GM19023 (cell line): ENCODE measurements at regions not wholly inside any gene's neighbourhood (a gene's known extent, or its start where the extent isn't known, plus 50 kb on each side); places are given as distances from the start of the nearest gene placed in this dataset.

ENCODE experiments used
- ATAC-seq: cut with Tn5 transposase; IDR thresholded peaks from one replicate; pipeline ENCODE4 v1.9.1; 2021; ENCODE audit warnings: mild to moderate bottlenecking, moderate library complexity; ENCODE audit not compliant: unreplicated experiment

- no peak for ATAC-seq
These were observed 235.0 kb upstream of the HNMT start for GRCh38 chr2:137729305-137729704.

GRCh38 chr2:137737559-137737958, 226.7 kb upstream of the HNMT start:
- ATAC-seq = no peak

- ATAC-seq = no peak
These were observed 222.4 kb upstream of the HNMT start for GRCh38 chr2:137741784-137742362.

- no peak for ATAC-seq
These were observed 216.8 kb upstream of the HNMT start for GRCh38 chr2:137747509-137747908.

GRCh38 chr2:137748533-137748932, 215.7 kb upstream of the HNMT start:
- ATAC-seq = no peak

GRCh38 chr2:137764646-137765045, 199.6 kb upstream of the HNMT start:
- no peak for ATAC-seq

- no peak for ATAC-seq
These were observed 194.9 kb upstream of the HNMT start for GRCh38 chr2:137769406-137769805.

- no peak for ATAC-seq
These were observed 194.1 kb upstream of the HNMT start for GRCh38 chr2:137770166-137770565.

- no peak for ATAC-seq
These were observed 193.2 kb upstream of the HNMT start for GRCh38 chr2:137771064-137771463.

- ATAC-seq = no peak
These were observed 191.8 kb upstream of the HNMT start for GRCh38 chr2:137772451-137772850.

- no peak for ATAC-seq
These were observed 188.7 kb upstream of the HNMT start for GRCh38 chr2:137775529-137775928.

GRCh38 chr2:137776697-137777096, 187.6 kb upstream of the HNMT start:
- no peak for ATAC-seq

GRCh38 chr2:137797641-137798040, 166.6 kb upstream of the HNMT start:
- no peak for ATAC-seq

GRCh38 chr2:137799600-137799999, 164.7 kb upstream of the HNMT start:
- no peak for ATAC-seq

GRCh38 chr2:137800386-137800785, 163.9 kb upstream of the HNMT start:
- no peak for ATAC-seq

GRCh38 chr2:137801228-137801627, 163.0 kb upstream of the HNMT start:
- no peak for ATAC-seq

GRCh38 chr2:137802038-137802437, 162.2 kb upstream of the HNMT start:
- no peak for ATAC-seq

- no peak for ATAC-seq
These were observed 158.0 kb upstream of the HNMT start for GRCh38 chr2:137806068-137806805.

- no peak for ATAC-seq
These were observed 155.0 kb upstream of the HNMT start for GRCh38 chr2:137809252-137809651.

- ATAC-seq = no peak
These were observed 154.4 kb upstream of the HNMT start for GRCh38 chr2:137809837-137810236.

GRCh38 chr2:137812517-137812916, 151.8 kb upstream of the HNMT start:
- no peak for ATAC-seq

- no peak for ATAC-seq
These were observed 151.1 kb upstream of the HNMT start for GRCh38 chr2:137813176-137813575.

- no peak for ATAC-seq
These were observed 147.2 kb upstream of the HNMT start for GRCh38 chr2:137817058-137817457.
